ENCODE measurements at regions not wholly inside any gene's neighbourhood (a gene's known extent, or its start where the extent isn't known, plus 50 kb on each side); places are given as distances from the start of the nearest gene placed in this dataset.
"Not testable (repeated sequence)": the region's sequence is repeated elsewhere in the genome, so short reads cannot be mapped to it uniquely, and the experiment has no call there.

- in situ Hi-C loops (cut with HindIII; ENCODE audit: low sequenced_read_pairs): no loop called here
Observed at GRCh38 chr2:18993756-18994338, 364.6 kb downstream of the OSR1 start.

- in situ Hi-C loops (cut with HindIII; ENCODE audit: low sequenced_read_pairs): no loop called here
Observed at GRCh38 chr2:18991177-18992168, 366.9 kb downstream of the OSR1 start.

GRCh38 chr2:18988631-18989232 is 369.7 kb downstream of the OSR1 start:
- in situ Hi-C loops (cut with HindIII; ENCODE audit: low sequenced_read_pairs): no loop called here

- in situ Hi-C loops (cut with HindIII; ENCODE audit: low sequenced_read_pairs): no loop called here
Observed at GRCh38 chr2:18987592-18988073, 370.8 kb downstream of the OSR1 start.

- in situ Hi-C loops (cut with HindIII; ENCODE audit: low sequenced_read_pairs): no loop called here
Observed at GRCh38 chr2:18987016-18987415, 371.4 kb downstream of the OSR1 start.

- in situ Hi-C loops (cut with HindIII; ENCODE audit: low sequenced_read_pairs): no loop called here
Observed at GRCh38 chr2:18986046-18986445, 372.4 kb downstream of the OSR1 start.

- in situ Hi-C loops (cut with HindIII; ENCODE audit: low sequenced_read_pairs): no loop called here
Observed at GRCh38 chr2:18980786-18981430, 377.5 kb downstream of the OSR1 start.

GRCh38 chr2:18980104-18980785 is 378.2 kb downstream of the OSR1 start:
- in situ Hi-C loops (cut with HindIII; ENCODE audit: low sequenced_read_pairs): no loop called here

GRCh38 chr2:18977409-18977808 is 381.0 kb downstream of the OSR1 start:
- in situ Hi-C loops (cut with HindIII; ENCODE audit: low sequenced_read_pairs): no loop called here

GRCh38 chr2:18976168-18976961 is 382.1 kb downstream of the OSR1 start:
- in situ Hi-C loops (cut with HindIII; ENCODE audit: low sequenced_read_pairs): no loop called here

- in situ Hi-C loops (cut with HindIII; ENCODE audit: low sequenced_read_pairs): no loop called here
Observed at GRCh38 chr2:18975506-18976167, 382.8 kb downstream of the OSR1 start.

- in situ Hi-C loops (cut with HindIII; ENCODE audit: low sequenced_read_pairs): no loop called here
Observed at GRCh38 chr2:18971628-18972027, 382.3 kb upstream of the NT5C1B start.

- in situ Hi-C loops (cut with HindIII; ENCODE audit: low sequenced_read_pairs): no loop called here
Observed at GRCh38 chr2:18971069-18971378, 381.7 kb upstream of the NT5C1B start.

GRCh38 chr2:18966131-18966530 is 376.8 kb upstream of the NT5C1B start:
- in situ Hi-C loops (cut with HindIII; ENCODE audit: low sequenced_read_pairs): no loop called here

- in situ Hi-C loops (cut with HindIII; ENCODE audit: low sequenced_read_pairs): not testable (repeated sequence)
Observed at GRCh38 chr2:18963739-18964256, 374.4 kb upstream of the NT5C1B start.

- in situ Hi-C loops (cut with HindIII; ENCODE audit: low sequenced_read_pairs): no loop called here
Observed at GRCh38 chr2:18961991-18962421, 372.6 kb upstream of the NT5C1B start.

GRCh38 chr2:18959952-18960717 is 370.8 kb upstream of the NT5C1B start:
- in situ Hi-C loops (cut with HindIII; ENCODE audit: low sequenced_read_pairs): no loop called here

GRCh38 chr2:18959200-18959599 is 369.8 kb upstream of the NT5C1B start:
- in situ Hi-C loops (cut with HindIII; ENCODE audit: low sequenced_read_pairs): no loop called here
